ENCODE measurements at regions not wholly inside any gene's neighbourhood (a gene's known extent, or its start where the extent isn't known, plus 50 kb on each side); places are given as distances from the start of the nearest gene placed in this dataset.

DNA sequence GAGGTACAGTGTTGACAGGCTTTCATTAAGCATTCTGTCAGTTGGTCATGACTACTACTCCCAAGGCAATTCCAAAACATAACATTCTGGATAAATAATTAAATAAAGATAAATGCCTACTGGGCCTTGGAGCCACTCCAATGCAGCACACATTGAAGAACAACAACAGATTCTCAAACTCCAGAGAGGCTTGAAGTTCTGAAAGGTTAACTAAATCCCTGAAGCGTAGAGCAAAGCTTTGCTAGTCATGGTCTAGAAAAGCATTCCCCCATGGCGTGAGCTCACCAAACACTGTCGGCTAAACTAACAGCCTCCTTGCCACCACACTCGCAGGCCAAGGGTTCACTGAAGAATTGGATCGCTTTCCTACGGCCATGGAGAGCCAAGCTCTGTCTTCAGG, 268.0 kb downstream of the ATG4C start:
- TF ChIP-seq ARNTL (CRISPR knock-in tag; IDR thresholded peaks at IDR 0.05; ENCODE audit: borderline replicate concordance, low read depth) (no peak), ISL1 (CRISPR knock-in tag; IDR thresholded peaks at IDR 0.05) (no peak), ZC3H10 (CRISPR knock-in tag; IDR thresholded peaks at IDR 0.05) (no peak), ZNF565 (CRISPR knock-in tag; conservative IDR thresholded peaks at IDR 0.05; ENCODE audit: low read depth) (no peak), CSDC2 (CRISPR knock-in tag; IDR thresholded peaks at IDR 0.05) (no peak), ZNF70 (CRISPR knock-in tag; IDR thresholded peaks at IDR 0.05) (no peak), SNAI2 (CRISPR knock-in tag; IDR thresholded peaks at IDR 0.05) (no peak)
- TF ChIP-seq, protein P1, sequence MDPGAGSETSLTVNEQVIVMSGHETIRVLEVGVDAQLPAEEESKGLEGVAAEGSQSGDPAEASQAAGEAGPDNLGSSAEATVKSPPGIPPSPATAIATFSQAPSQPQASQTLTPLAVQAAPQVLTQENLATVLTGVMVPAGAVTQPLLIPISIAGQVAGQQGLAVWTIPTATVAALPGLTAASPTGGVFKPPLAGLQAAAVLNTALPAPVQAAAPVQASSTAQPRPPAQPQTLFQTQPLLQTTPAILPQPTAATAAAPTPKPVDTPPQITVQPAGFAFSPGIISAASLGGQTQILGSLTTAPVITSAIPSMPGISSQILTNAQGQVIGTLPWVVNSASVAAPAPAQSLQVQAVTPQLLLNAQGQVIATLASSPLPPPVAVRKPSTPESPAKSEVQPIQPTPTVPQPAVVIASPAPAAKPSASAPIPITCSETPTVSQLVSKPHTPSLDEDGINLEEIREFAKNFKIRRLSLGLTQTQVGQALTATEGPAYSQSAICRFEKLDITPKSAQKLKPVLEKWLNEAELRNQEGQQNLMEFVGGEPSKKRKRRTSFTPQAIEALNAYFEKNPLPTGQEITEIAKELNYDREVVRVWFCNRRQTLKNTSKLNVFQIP (CRISPR knock-in tag; IDR thresholded peaks at IDR 0.05; ENCODE audit: borderline replicate concordance, low read depth), result no peak
- TF ChIP-seq, protein P2, sequence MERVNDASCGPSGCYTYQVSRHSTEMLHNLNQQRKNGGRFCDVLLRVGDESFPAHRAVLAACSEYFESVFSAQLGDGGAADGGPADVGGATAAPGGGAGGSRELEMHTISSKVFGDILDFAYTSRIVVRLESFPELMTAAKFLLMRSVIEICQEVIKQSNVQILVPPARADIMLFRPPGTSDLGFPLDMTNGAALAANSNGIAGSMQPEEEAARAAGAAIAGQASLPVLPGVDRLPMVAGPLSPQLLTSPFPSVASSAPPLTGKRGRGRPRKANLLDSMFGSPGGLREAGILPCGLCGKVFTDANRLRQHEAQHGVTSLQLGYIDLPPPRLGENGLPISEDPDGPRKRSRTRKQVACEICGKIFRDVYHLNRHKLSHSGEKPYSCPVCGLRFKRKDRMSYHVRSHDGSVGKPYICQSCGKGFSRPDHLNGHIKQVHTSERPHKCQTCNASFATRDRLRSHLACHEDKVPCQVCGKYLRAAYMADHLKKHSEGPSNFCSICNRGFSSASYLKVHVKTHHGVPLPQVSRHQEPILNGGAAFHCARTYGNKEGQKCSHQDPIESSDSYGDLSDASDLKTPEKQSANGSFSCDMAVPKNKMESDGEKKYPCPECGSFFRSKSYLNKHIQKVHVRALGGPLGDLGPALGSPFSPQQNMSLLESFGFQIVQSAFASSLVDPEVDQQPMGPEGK (CRISPR knock-in tag; IDR thresholded peaks at IDR 0.05; ENCODE audit: borderline replicate concordance), result no peak
- TF ChIP-seq, protein P3, sequence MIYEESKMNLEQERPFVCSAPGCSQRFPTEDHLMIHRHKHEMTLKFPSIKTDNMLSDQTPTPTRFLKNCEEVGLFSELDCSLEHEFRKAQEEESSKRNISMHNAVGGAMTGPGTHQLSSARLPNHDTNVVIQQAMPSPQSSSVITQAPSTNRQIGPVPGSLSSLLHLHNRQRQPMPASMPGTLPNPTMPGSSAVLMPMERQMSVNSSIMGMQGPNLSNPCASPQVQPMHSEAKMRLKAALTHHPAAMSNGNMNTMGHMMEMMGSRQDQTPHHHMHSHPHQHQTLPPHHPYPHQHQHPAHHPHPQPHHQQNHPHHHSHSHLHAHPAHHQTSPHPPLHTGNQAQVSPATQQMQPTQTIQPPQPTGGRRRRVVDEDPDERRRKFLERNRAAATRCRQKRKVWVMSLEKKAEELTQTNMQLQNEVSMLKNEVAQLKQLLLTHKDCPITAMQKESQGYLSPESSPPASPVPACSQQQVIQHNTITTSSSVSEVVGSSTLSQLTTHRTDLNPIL (CRISPR knock-in tag; IDR thresholded peaks at IDR 0.05; ENCODE audit: low read depth), result no peak
